HEK293T (cell line): ENCODE measurements at regions not wholly inside any gene's neighbourhood (a gene's known extent, or its start where the extent isn't known, plus 50 kb on each side); places are given as distances from the start of the nearest gene placed in this dataset.

Source experiments
- CTCF ChIA-PET: fragments of 350-600 bp; formaldehyde crosslinking; extraction: SDS; loops from one replicate; lab custom pipeline; 2021; ENCODE audit warnings: antibody characterized with exemption, inconsistent platforms; lab: Yijun Ruan, JAX
- POLR2A ChIA-PET: fragments of 350-600 bp; formaldehyde crosslinking; extraction: SDS; loops from one replicate; lab custom pipeline; 2020; ENCODE audit warnings: antibody characterized with exemption, inconsistent platforms; lab: Yijun Ruan, JAX
- DNase-seq: peaks from one replicate; pipeline ENCODE4 v3.0.0; 2012; ENCODE audit warnings: mixed read lengths; ENCODE audit errors: extremely low spot score
- ARNT ChIP-seq: fragments of 450-650 bp; IDR thresholded peaks from 2 replicates; pipeline ENCODE4 v1.6.1; 2017; ENCODE audit warnings: mild to moderate bottlenecking
- BHLHE40 ChIP-seq: fragments of 450-650 bp; IDR thresholded peaks from 2 replicates; pipeline ENCODE4 v1.6.1; 2016; ENCODE audit warnings: mild to moderate bottlenecking, moderate library complexity, borderline replicate concordance
- CTBP1 ChIP-seq: fragments of 450-650 bp; IDR thresholded peaks from 2 replicates; pipeline ENCODE4 v1.6.1; 2016; ENCODE audit warnings: borderline replicate concordance
- ELF4 ChIP-seq: fragments of 450-650 bp; IDR thresholded peaks from 2 replicates; pipeline ENCODE4 v1.6.1; 2017; ENCODE audit warnings: antibody characterized with exemption
- FOXA1 ChIP-seq: fragments of 450-650 bp; IDR thresholded peaks from 2 replicates; pipeline ENCODE4 v1.6.1; 2016; ENCODE audit warnings: mild to moderate bottlenecking
- FOXK2 ChIP-seq: fragments of 450-650 bp; IDR thresholded peaks from 2 replicates; pipeline ENCODE4 v1.6.1; 2016; ENCODE audit warnings: mild to moderate bottlenecking
- FOXM1 ChIP-seq: fragments of 450-650 bp; IDR thresholded peaks from 2 replicates; pipeline ENCODE4 v1.6.1; 2017; ENCODE audit warnings: mild to moderate bottlenecking, borderline replicate concordance
- HDGF ChIP-seq: fragments of 450-650 bp; IDR thresholded peaks from 2 replicates; pipeline ENCODE4 v1.6.1; 2017; ENCODE audit warnings: antibody characterized with exemption, borderline replicate concordance
- L3MBTL2 ChIP-seq: fragments of 450-650 bp; conservative IDR thresholded peaks from 2 replicates; pipeline ENCODE4 v1.6.1; 2016; ENCODE audit warnings: mild to moderate bottlenecking
- LEF1 ChIP-seq: fragments of 450-650 bp; IDR thresholded peaks from 2 replicates; pipeline ENCODE4 v1.6.1; 2017; ENCODE audit warnings: mild to moderate bottlenecking, borderline replicate concordance
- NFRKB ChIP-seq: fragments of 450-650 bp; IDR thresholded peaks from 2 replicates; pipeline ENCODE4 v1.6.1; 2016; ENCODE audit warnings: mild to moderate bottlenecking, moderate library complexity
- SP1 ChIP-seq: fragments of 450-650 bp; IDR thresholded peaks from 2 replicates; pipeline ENCODE4 v1.6.1; 2017
- SUZ12 ChIP-seq: fragments of 450-650 bp; IDR thresholded peaks from 2 replicates; pipeline ENCODE4 v1.6.1; 2016; ENCODE audit warnings: mild to moderate bottlenecking
- TARDBP ChIP-seq: fragments of 450-650 bp; IDR thresholded peaks from 2 replicates; pipeline ENCODE4 v1.6.1; 2016
- ZNF384 ChIP-seq: fragments of 450-650 bp; IDR thresholded peaks from 2 replicates; pipeline ENCODE4 v1.6.1; 2016
- TF ChIP-seq, protein P1 (sequence below): fragments of 450-650 bp; IDR thresholded peaks from 2 replicates; pipeline ENCODE4 v1.6.1; 2016

DNA sequence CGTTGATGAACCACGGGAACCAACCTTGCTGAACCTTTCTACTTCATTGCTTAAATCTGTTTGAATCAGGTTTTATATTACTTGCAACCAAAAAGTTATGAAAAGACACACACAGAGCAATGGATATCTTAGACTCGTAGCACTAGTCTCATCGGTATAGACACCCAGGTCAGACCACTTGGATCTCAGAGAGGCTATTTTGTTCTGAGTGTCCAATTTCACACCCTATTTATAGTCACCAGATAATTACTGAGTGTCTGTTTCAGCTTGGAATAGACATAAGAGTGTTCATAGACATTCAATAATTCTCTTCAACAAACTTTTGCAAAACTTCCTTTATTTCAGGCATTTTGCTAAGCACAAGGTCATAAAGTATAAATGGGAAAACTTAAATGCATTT lies 145.4 kb upstream of the EGFLAM start:
- POLR2A ChIA-PET: interaction anchor here (1.5 kb wide), 1 partner anchor 17 kb away, joined by 3 read pairs; no protein-coding TSS in a partner anchor

DNA sequence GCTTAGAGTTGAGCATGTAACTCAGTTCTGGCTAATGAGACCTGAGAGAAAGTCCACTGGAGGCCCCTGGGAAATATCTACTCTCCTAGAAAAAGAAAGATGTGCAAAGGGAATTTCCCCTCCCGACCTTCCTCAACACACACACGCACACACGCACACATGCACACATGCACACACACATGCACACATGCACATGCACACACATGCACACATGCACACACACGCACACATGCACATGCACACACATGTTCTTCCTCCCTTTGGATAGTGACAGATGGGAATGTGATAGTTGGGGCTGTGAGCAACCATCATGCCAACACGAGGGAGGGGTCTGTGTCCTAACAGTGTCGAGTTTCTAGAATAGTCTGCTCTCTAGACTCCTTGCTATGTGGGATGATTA lies 148.2 kb upstream of the EGFLAM start:
- TF ChIP-seq SUZ12: no peak
- TF ChIP-seq SP1: no peak
- TF ChIP-seq FOXM1: no peak
- no peak for TF ChIP-seq FOXA1
- no peak for DNase-seq
- ChIA-PET CTCF (no interaction called here), POLR2A (no interaction called here)

More for the DNA sequence above, 145.4 kb upstream of the EGFLAM start:
- no peak for TF ChIP-seq ELF4
- TF ChIP-seq ARNT: no peak
- TF ChIP-seq HDGF: no peak
- no peak for TF ChIP-seq FOXK2
- no peak for TF ChIP-seq L3MBTL2
- TF ChIP-seq SUZ12: no peak
- no peak for TF ChIP-seq TARDBP
- TF ChIP-seq ZNF384: no peak
- TF ChIP-seq, protein P1, sequence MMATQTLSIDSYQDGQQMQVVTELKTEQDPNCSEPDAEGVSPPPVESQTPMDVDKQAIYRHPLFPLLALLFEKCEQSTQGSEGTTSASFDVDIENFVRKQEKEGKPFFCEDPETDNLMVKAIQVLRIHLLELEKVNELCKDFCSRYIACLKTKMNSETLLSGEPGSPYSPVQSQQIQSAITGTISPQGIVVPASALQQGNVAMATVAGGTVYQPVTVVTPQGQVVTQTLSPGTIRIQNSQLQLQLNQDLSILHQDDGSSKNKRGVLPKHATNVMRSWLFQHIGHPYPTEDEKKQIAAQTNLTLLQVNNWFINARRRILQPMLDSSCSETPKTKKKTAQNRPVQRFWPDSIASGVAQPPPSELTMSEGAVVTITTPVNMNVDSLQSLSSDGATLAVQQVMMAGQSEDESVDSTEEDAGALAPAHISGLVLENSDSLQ: no peak
- TF ChIP-seq CTBP1: no peak
- no peak for TF ChIP-seq LEF1
- no peak for TF ChIP-seq SP1
- no peak for TF ChIP-seq NFRKB
- CTCF ChIA-PET: no interaction called here
- DNase-seq: no peak

DNA sequence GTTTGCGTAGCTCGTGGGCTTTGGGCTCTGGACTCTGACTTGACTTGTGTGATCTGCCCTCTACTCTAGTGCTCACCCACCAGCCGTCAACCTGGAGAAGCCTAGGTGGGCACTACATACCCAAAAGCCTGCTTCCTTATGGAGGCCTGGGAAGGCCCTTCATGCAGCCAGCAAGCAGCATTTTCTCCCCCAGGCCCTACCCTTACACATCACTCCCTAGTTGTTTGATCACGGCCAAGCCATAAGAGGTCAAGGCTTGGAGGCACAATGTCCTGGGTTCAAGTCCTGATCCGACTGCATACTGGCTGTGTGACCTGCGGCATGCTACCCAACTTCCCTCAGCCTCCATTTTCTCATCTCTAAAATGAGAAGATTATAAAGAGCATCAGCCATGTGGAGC lies 151.3 kb upstream of the EGFLAM start:
- TF ChIP-seq LEF1 (no peak), HDGF (no peak), FOXM1 (no peak), FOXK2 (no peak), BHLHE40 (no peak), SUZ12 (no peak), TARDBP (no peak), ELF4 (no peak), FOXA1 (no peak), SP1 (no peak), CTBP1 (no peak)
- TF ChIP-seq, protein P1: no peak
- ChIA-PET CTCF (no interaction called here), POLR2A (no interaction called here)
- DNase-seq: no peak

DNA sequence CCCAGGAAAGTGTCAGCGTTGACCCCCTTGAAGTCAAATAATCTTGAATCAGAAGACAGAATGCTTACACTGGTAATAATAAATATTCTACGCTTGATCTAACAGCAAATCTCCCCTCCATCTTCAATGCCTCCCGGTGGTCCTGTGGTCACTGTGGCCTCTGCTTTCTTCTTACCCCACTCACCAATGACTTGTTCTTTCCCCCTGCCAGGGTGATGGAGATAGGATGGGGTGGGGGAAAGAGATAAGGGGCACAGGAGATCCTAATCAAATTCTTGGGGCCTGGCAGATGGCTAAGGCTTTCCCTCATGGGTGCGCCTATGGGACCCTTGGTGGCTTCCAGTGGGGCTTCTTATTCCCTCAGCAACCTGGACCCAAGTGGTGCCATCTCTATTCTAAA lies 152.6 kb upstream of the EGFLAM start:
- ChIA-PET CTCF (no interaction called here), POLR2A (no interaction called here)
- no peak for DNase-seq
- TF ChIP-seq FOXK2 (no peak), SUZ12 (no peak), SP1 (no peak), ZNF384 (no peak), FOXA1 (no peak), ARNT (no peak), L3MBTL2 (no peak), NFRKB (no peak), TARDBP (no peak)

DNA sequence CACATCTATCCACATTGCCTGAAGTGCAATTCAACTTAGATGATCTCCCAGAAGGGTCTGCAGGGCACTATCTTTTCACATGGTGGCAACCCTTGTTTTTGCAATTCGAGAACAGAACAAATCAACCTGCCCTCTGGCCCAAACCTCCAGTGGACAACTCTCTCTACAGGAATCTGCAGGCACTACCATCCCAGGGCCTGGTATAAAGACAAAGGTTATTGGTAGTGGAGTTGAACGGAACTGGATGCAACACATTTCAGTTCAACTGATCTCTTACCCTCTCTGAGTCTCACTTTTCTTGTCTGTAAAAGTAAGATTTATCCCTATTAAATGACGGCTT lies 153.2 kb upstream of the EGFLAM start:
- TF ChIP-seq L3MBTL2 (no peak), CTBP1 (no peak), SP1 (no peak), FOXM1 (no peak), SUZ12 (no peak), ZNF384 (no peak), ELF4 (no peak), NFRKB (no peak), FOXK2 (no peak)
- CTCF ChIA-PET: no interaction called here

DNA sequence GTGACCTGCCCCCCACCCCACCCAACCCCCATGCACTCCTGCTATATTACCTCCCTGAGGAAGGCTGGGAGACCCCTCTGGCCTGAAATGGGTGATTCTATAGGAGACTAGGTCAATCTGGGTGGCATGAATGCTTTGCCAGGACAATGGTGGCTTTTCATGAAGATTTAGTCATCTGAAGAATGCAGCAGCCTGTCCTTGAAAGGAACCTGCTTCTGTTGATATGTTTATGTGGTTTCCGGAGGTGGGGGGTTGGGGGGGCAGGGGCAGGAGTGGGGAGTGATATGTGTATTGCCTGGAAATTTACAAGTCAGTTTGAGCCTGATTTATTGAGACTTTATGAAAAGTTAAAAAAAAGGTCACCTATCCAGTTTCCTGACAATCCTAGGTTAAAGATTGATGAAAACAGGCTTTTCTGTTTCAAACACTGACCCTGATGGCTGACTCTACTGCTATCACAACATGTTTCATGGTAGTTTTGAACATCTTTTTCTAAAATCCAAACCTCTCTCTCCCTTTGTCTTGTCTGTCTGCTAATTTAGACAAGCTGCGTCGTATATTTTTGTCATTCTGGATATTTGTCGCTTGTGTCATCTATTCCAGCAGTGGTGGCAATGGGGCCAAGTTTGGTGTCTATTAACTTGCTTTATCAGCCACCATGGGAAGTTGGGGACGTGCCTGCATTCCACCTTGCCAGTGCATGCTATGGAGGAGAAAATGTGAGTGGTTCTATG lies 153.7 kb upstream of the EGFLAM start:
- no peak for DNase-seq
- CTCF ChIA-PET: no interaction called here
- TF ChIP-seq ARNT (no peak), FOXM1 (no peak), FOXK2 (no peak), L3MBTL2 (no peak), NFRKB (no peak), SP1 (no peak), ELF4 (no peak), ZNF384 (no peak), FOXA1 (no peak), TARDBP (no peak), BHLHE40 (no peak)
- TF ChIP-seq, protein P1: no peak
- POLR2A ChIA-PET: no interaction called here

More for the DNA sequence above, 153.2 kb upstream of the EGFLAM start:
- DNase-seq: no peak
- POLR2A ChIA-PET: no interaction called here

DNA sequence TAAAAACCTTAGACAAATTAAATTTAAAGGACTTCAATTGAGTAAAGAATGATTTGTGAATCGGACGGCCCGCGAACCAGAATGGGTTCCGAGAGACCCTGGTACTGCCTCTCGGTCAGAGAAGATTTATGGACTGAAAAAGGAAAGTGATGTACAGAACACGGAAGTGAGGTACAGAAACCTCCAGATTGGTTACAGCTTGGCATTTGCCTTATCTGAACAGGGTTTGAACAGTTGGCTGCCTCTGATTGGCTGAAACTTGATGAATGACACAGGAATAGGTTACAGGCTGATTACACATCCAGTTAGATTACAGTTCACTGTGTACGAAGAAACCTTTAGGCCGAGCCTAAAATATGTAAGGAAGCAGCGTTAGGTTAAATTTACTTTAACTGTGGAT lies 156.5 kb upstream of the EGFLAM start:
- DNase-seq: no peak
- ChIA-PET CTCF (no interaction called here), POLR2A (no interaction called here)
- no peak for TF ChIP-seq ZNF384
- TF ChIP-seq, protein P1: no peak
- TF ChIP-seq CTBP1: no peak
- no peak for TF ChIP-seq TARDBP
- TF ChIP-seq SUZ12: no peak
- TF ChIP-seq ARNT: no peak
- no peak for TF ChIP-seq FOXA1
- no peak for TF ChIP-seq BHLHE40
- TF ChIP-seq HDGF: no peak
- TF ChIP-seq FOXM1: no peak
- no peak for TF ChIP-seq SP1
- TF ChIP-seq FOXK2: no peak
- no peak for TF ChIP-seq LEF1
- TF ChIP-seq NFRKB: no peak
- TF ChIP-seq ELF4: no peak
- TF ChIP-seq L3MBTL2: no peak
